ENCODE measurements at regions not wholly inside any gene's neighbourhood (a gene's known extent, or its start where the extent isn't known, plus 50 kb on each side); places are given as distances from the start of the nearest gene placed in this dataset.

DNA sequence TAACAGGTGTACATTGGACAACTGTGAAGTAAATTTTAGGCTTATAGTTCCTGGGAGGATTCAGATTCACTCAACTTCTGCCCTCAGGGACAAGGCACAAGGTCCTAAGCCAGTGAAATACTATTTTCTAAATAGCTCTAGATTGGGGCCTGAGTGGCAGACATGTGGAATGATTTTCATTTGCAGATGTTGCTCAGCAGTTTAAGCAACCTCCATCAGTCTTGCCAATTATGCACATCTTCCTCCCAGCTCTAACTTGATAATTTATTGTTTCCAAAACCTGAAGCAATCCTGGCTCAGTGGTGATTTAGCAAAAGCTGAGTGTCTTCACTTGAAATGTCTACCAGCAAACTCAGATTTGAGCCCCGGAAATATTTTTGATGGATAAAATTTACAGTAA, 116.2 kb downstream of the SCP2D1 start:
- Histone ChIP-seq H3K4ac (replicated peaks; ENCODE audit: insufficient read length, low read depth, low read length) (no peak overlapping the region), H2BK5ac (ENCODE audit: low read depth, low read length) (no peak overlapping the region), H4K91ac (replicated peaks; ENCODE audit: insufficient read length, low read length) (no peak overlapping the region), H3K79me1 (ENCODE audit: low read depth, low read length) (no peaks in the 10 kb centered on the region; the same call in 1 of the 2 replicates), H3K9ac (replicated peaks in 1 of 4; ENCODE audit: extremely low read depth in 1 of 4, low read depth in 3 of 4, low read length in 3 of 4) (no peak overlapping the region), H3K18ac (ENCODE audit: extremely low read depth, low read length) (no peak overlapping the region), H2BK20ac (ENCODE audit: low read length) (no peak overlapping the region), H2BK120ac (replicated peaks; ENCODE audit: low read depth, low read length) (no peak overlapping the region), H3K36me3 (ENCODE audit: control insufficient read depth in 2 of 4, insufficient read depth in 4 of 4, low read length in 3 of 4) (no peaks in the 10 kb centered on the region), H3K9me3 (ENCODE audit: insufficient read depth in 2 of 2, low read depth in 1 of 2, low read length in 1 of 2) (no peaks in the 10 kb centered on the region), H4K20me1 (replicated peaks in 1 of 2; ENCODE audit: control insufficient read depth in 1 of 2, insufficient read depth in 2 of 2, low read length in 2 of 2) (no peaks in the 10 kb centered on the region), H3K27ac (ENCODE audit: low read depth, low read length) (no peak overlapping the region), H3K4me2 (ENCODE audit: insufficient read depth in 1 of 2, low read depth in 2 of 2, low read length in 2 of 2) (no peak overlapping the region), H3K14ac (ENCODE audit: insufficient read length) (no peak overlapping the region), H3K27me3 (replicated peaks in 1 of 4; ENCODE audit: control insufficient read depth in 3 of 4, extremely low read depth in 1 of 4, insufficient read depth in 3 of 4, low read length in 3 of 4) (no peaks in the 10 kb centered on the region), H2AFZ (ENCODE audit: low read length) (no peak overlapping the region), H4K5ac (ENCODE audit: insufficient read length, low read depth, low read length) (no peak overlapping the region), H2BK12ac (ENCODE audit: low read depth, low read length) (no peak overlapping the region), H3K56ac (replicated peaks; ENCODE audit: insufficient read length, low read depth, low read length) (no peak overlapping the region), H4K8ac (ENCODE audit: extremely low read depth, insufficient read depth, low read length) (no peak overlapping the region), H3K79me2 (ENCODE audit: control insufficient read depth in 1 of 2, insufficient read depth in 2 of 2, low read length in 2 of 2) (no peaks in the 10 kb centered on the region), H2AK5ac (ENCODE audit: low read depth, low read length) (no peak overlapping the region), H2BK15ac (ENCODE audit: low read length) (no peak overlapping the region), H3K4me1 (replicated peaks in 1 of 4; ENCODE audit: control insufficient read depth in 3 of 4, insufficient read depth in 4 of 4, low read length in 3 of 4) (no peaks in the 10 kb centered on the region), H3K23me2 (ENCODE audit: low read depth, low read length) (no peaks in the 10 kb centered on the region), H3K4me3 (ENCODE audit: extremely low read depth in 1 of 4, insufficient read depth in 2 of 4, low read depth in 3 of 4, low read length in 4 of 4) (no peak overlapping the region), H3K23ac (ENCODE audit: insufficient read length) (no peak overlapping the region)
- DNase-seq (ENCODE audit: low read depth in 1 of 2, low spot score in 2 of 2) (no peak), FAIRE-seq (no peak)
- ChIA-PET CTCF (ENCODE audit: partially characterized antibody) (no interaction called here), POLR2A (ENCODE audit: partially characterized antibody) (no interaction called here)
- WGBS, 2 experiments (ENCODE audit: extremely low coverage in 1 of 2, insufficient coverage in 1 of 2, insufficient read length in 1 of 2, insufficient replicate concordance in 2 of 2, low coverage in 1 of 2, low lambda C conversion rate in 2 of 2, missing lambda C conversion rate in 1 of 2), result 81% methylated on average over 1 of the region's 1 CpG; no CpG with 5 or more reads in 1 of the 2 experiments
- TF ChIP-seq MAFK (IDR thresholded peaks at IDR 0.05; ENCODE audit: low read depth, low read length) (no peak), PHF8 (conservative IDR thresholded peaks at IDR 0.05; ENCODE audit: low read depth, low read length) (no peak), RXRA (IDR thresholded peaks at IDR 0.05; ENCODE audit: insufficient read depth, low read depth, low read length) (no peak), KDM1A (IDR thresholded peaks at IDR 0.05; ENCODE audit: borderline replicate concordance, low read length) (no peak), SP4 (IDR thresholded peaks at IDR 0.05; ENCODE audit: low read length) (no peak), SUZ12 (IDR thresholded peaks at IDR 0.05; ENCODE audit: low read length) (no peak), EGR1 (IDR thresholded peaks at IDR 0.05; ENCODE audit: borderline replicate concordance, low read depth, low read length) (no peak), RBBP5 (IDR thresholded peaks at IDR 0.05; ENCODE audit: borderline replicate concordance, low read depth, low read length) (no peak), BCL11A (IDR thresholded peaks at IDR 0.05; ENCODE audit: low read depth in 2 of 2, low read length in 2 of 2) (no peak), JUND (IDR thresholded peaks at IDR 0.05; ENCODE audit: low read length) (no peak), HDAC6 (IDR thresholded peaks at IDR 0.05; ENCODE audit: low read depth, low read length) (no peak), SRF (IDR thresholded peaks at IDR 0.05; ENCODE audit: low read depth, low read length) (no peak), KDM5A (IDR thresholded peaks at IDR 0.05; ENCODE audit: low read length) (no peak), TBP (IDR thresholded peaks at IDR 0.05; ENCODE audit: low read depth, low read length) (no peak), JUN (IDR thresholded peaks at IDR 0.05; ENCODE audit: low read depth, low read length) (no peak)
- TF ChIP-seq, protein P1, sequence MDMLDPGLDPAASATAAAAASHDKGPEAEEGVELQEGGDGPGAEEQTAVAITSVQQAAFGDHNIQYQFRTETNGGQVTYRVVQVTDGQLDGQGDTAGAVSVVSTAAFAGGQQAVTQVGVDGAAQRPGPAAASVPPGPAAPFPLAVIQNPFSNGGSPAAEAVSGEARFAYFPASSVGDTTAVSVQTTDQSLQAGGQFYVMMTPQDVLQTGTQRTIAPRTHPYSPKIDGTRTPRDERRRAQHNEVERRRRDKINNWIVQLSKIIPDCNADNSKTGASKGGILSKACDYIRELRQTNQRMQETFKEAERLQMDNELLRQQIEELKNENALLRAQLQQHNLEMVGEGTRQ (IDR thresholded peaks at IDR 0.05; ENCODE audit: low read length), result no peak

All from H1 (cell line).